ENCODE measurements at regions not wholly inside any gene's neighbourhood (a gene's known extent, or its start where the extent isn't known, plus 50 kb on each side); places are given as distances from the start of the nearest gene placed in this dataset.

- H3K4me3 ChIP-seq (ENCODE audit: low read length): no peak overlapping the region
- TF ChIP-seq CTCF (conservative IDR thresholded peaks at IDR 0.05; ENCODE audit: low read length): no peak
- DNase-seq (ENCODE audit: low read depth): no peak
Observed at GRCh38 chr9:12368569-12368968, 324.6 kb upstream of the TYRP1 start.

GRCh38 chr9:12391839-12392509 is 301.2 kb upstream of the TYRP1 start:
- no peak for DNase-seq (ENCODE audit: low read depth)
- no peak for TF ChIP-seq CTCF (conservative IDR thresholded peaks at IDR 0.05; ENCODE audit: low read length)
- H3K4me3 ChIP-seq (ENCODE audit: low read length): no peak overlapping the region

DNA sequence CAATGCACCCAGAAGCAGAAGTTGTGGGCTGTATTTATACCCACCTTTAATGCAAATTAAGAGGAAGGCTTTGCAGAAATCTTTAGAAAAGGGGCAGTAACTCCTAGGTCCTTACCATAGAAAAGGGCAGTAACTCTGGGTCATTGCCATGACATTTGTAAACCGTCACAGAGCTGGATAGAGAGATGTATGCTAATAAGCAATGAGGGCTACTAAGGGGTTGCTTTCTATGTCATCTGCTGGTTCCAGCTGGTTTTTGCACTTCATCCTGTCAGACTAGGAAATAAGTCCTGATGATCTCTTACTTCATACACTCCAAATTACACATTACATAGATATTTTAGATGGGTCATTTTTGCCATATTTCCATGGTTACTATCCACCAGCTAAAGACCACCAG is 299.1 kb upstream of the TYRP1 start:
- no peak for TF ChIP-seq CTCF (conservative IDR thresholded peaks at IDR 0.05; ENCODE audit: low read length)
- H3K4me3 ChIP-seq (ENCODE audit: low read length): no peak overlapping the region

DNA sequence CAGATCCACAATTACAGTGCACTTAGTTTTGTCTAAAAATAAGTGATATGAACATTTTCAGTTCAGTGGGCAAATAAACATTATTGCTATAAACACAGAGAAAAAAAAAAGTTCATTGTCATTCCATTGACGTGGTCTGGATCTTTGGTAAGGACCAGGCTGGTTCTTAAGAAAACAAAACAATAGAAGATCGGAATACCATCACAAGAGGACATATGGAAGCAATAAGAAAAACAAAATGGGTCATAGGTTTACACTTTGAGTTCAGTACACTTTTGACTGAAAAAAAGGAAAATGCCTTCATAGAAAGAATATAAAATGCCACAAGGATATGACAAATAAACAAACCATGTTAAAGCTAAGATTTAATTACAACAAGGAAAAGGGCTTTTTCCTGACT is 289.5 kb upstream of the TYRP1 start:
- no peak for DNase-seq (ENCODE audit: low read depth)
- no peak for TF ChIP-seq CTCF (conservative IDR thresholded peaks at IDR 0.05; ENCODE audit: low read length)

More for the DNA sequence above, 299.1 kb upstream of the TYRP1 start:
- no peak for DNase-seq (ENCODE audit: low read depth)

DNA sequence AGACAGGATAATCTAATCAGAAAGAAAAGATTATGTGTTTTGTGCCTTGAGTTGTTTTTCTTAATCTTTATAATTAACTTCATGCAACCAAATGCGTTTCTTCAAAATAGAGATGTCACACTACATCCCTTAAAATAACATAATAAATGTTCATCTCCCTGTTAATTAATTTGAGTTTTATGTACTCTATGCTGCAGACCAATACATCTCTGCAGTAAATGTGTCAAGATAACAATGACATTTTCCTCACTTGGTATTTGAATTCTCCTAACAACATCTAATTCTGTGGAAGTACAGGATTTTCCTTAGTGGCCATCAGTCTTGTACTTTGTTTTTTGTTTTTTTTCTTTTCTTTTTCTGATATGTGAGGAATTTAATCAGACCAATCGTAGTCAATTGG is 279.2 kb upstream of the TYRP1 start:
- DNase-seq (ENCODE audit: low read depth): no peak
- TF ChIP-seq CTCF (conservative IDR thresholded peaks at IDR 0.05; ENCODE audit: low read length): no peak

More for the DNA sequence above, 289.5 kb upstream of the TYRP1 start:
- H3K4me3 ChIP-seq (ENCODE audit: low read length): no peak overlapping the region

GRCh38 chr9:12414514-12414913 is 278.7 kb upstream of the TYRP1 start:
- no peak for DNase-seq (ENCODE audit: low read depth)
- H3K4me3 ChIP-seq (ENCODE audit: low read length): no peak overlapping the region
- no peak for TF ChIP-seq CTCF (conservative IDR thresholded peaks at IDR 0.05; ENCODE audit: low read length)

More for the DNA sequence above, 279.2 kb upstream of the TYRP1 start:
- H3K4me3 ChIP-seq (ENCODE audit: low read length): no peak overlapping the region

GRCh38 chr9:12415361-12415760 is 277.8 kb upstream of the TYRP1 start:
- no peak for TF ChIP-seq CTCF (conservative IDR thresholded peaks at IDR 0.05; ENCODE audit: low read length)
- no peak for DNase-seq (ENCODE audit: low read depth)

More at GRCh38 chr9:12415361-12415760, 277.8 kb upstream of the TYRP1 start:
- H3K4me3 ChIP-seq (ENCODE audit: low read length): no peak overlapping the region
